H9 (cell line): ENCODE measurements at regions not wholly inside any gene's neighbourhood (a gene's known extent, or its start where the extent isn't known, plus 50 kb on each side); places are given as distances from the start of the nearest gene placed in this dataset.

Experiments
- DNase-seq: peaks from one replicate; pipeline ENCODE4 v3.0.0-alpha.2; 2017
- H2AFZ ChIP-seq: one replicate; pipeline ENCODE4 v1.6.1; 2013; ENCODE audit warnings: mild to moderate bottlenecking, low read length, control low read depth, moderate library complexity
- H2AK5ac ChIP-seq: 2 replicates; pipeline ENCODE4 v1.6.1; 2013; ENCODE audit warnings: low read length, control low read depth, mixed read lengths; ENCODE audit not compliant: insufficient read length
- H2BK120ac ChIP-seq: one replicate; pipeline ENCODE4 v1.6.1; 2013; ENCODE audit warnings: low read depth, mild to moderate bottlenecking, low read length, control low read depth, inconsistent platforms; ENCODE audit not compliant: poor library complexity, severe bottlenecking
- H2BK12ac ChIP-seq: 2 replicates; pipeline ENCODE4 v1.6.1; 2013; ENCODE audit warnings: low read length, control low read depth, mixed read lengths, low read depth; ENCODE audit not compliant: insufficient read length
- H2BK15ac ChIP-seq: 2 replicates; pipeline ENCODE4 v1.6.1; 2013; ENCODE audit warnings: low read depth, low read length, control low read depth
- H2BK20ac ChIP-seq: one replicate; pipeline ENCODE4 v1.6.1; 2013; ENCODE audit warnings: low read depth, mild to moderate bottlenecking, low read length, control low read depth, inconsistent platforms; ENCODE audit not compliant: poor library complexity, severe bottlenecking
- H2BK5ac ChIP-seq: 2 replicates; pipeline ENCODE4 v1.6.1; 2013; ENCODE audit warnings: low read length, control low read depth, mixed read lengths; ENCODE audit not compliant: insufficient read length
- H3K14ac ChIP-seq: 2 replicates; pipeline ENCODE4 v1.6.1; 2013; ENCODE audit warnings: low read length, control low read depth; ENCODE audit not compliant: insufficient read depth
- H3K18ac ChIP-seq: 2 replicates; pipeline ENCODE4 v1.6.1; 2013; ENCODE audit warnings: low read depth, mild to moderate bottlenecking, mixed read lengths, low read length, control low read depth; ENCODE audit not compliant: insufficient read length
- H3K23ac ChIP-seq: 2 replicates; pipeline ENCODE4 v1.6.1; 2013; ENCODE audit warnings: low read length, control low read depth, mixed read lengths, low read depth; ENCODE audit not compliant: insufficient read length
- H3K23me2 ChIP-seq: 2 replicates; pipeline ENCODE4 v1.6.1; 2013; ENCODE audit warnings: low read depth, mild to moderate bottlenecking, mixed read lengths, low read length, control low read depth; ENCODE audit not compliant: insufficient read length, poor library complexity, severe bottlenecking
- H3K27ac ChIP-seq: 2 replicates; pipeline ENCODE4 v1.5.1; 2013; ENCODE audit warnings: low read length, control low read depth, mixed read lengths, low read depth; ENCODE audit not compliant: insufficient read length
- H3K27me3 ChIP-seq: 2 replicates; pipeline ENCODE4 v1.6.1; 2013; ENCODE audit warnings: low read length, control low read depth, inconsistent platforms; ENCODE audit not compliant: insufficient read depth
- H3K4ac ChIP-seq: 2 replicates; pipeline ENCODE4 v1.6.1; 2013; ENCODE audit warnings: low read depth, mild to moderate bottlenecking, control low read depth, inconsistent platforms, low read length, moderate library complexity
- H3K4me1 ChIP-seq: 2 replicates; pipeline ENCODE4 v1.6.1; 2013; ENCODE audit warnings: low read length, control low read depth, inconsistent platforms; ENCODE audit not compliant: insufficient read depth
- H3K4me2 ChIP-seq: 2 replicates; pipeline ENCODE4 v1.6.1; 2013; ENCODE audit warnings: low read length, control low read depth, mixed read lengths; ENCODE audit not compliant: insufficient read length, insufficient read depth
- H3K56ac ChIP-seq: 2 replicates; pipeline ENCODE4 v1.6.1; 2013; ENCODE audit warnings: low read depth, mild to moderate bottlenecking, mixed read lengths, low read length, control low read depth; ENCODE audit not compliant: insufficient read length
- H3K79me1 ChIP-seq: 2 replicates; pipeline ENCODE4 v1.6.1; 2013; ENCODE audit warnings: low read depth, mild to moderate bottlenecking, moderate library complexity, low read length, control low read depth, inconsistent platforms; ENCODE audit not compliant: insufficient read depth, poor library complexity, severe bottlenecking
- H3K79me2 ChIP-seq: 2 replicates; pipeline ENCODE4 v1.6.1; 2013; ENCODE audit warnings: low read length, control low read depth, inconsistent platforms; ENCODE audit not compliant: insufficient read depth
- H3K9ac ChIP-seq: 2 replicates; pipeline ENCODE4 v1.6.1; 2013; ENCODE audit warnings: low read length, control low read depth, mixed read lengths; ENCODE audit not compliant: insufficient read length; ENCODE audit errors: extremely low read depth
- H3K9me3 ChIP-seq: one replicate; pipeline ENCODE4 v1.6.1; 2013; ENCODE audit warnings: low read depth, low read length, inconsistent platforms; ENCODE audit not compliant: control insufficient read depth
- H3T11ph ChIP-seq: one replicate; pipeline ENCODE4 v1.6.1; 2013; ENCODE audit warnings: mild to moderate bottlenecking, low read length, control low read depth, inconsistent platforms
- H4K20me1 ChIP-seq: one replicate; pipeline ENCODE4 v1.6.1; 2013; ENCODE audit not compliant: control insufficient read depth, insufficient read length, insufficient read depth
- H4K5ac ChIP-seq: 2 replicates; pipeline ENCODE4 v1.6.1; 2013; ENCODE audit warnings: low read depth, mild to moderate bottlenecking, mixed read lengths, low read length, control low read depth; ENCODE audit not compliant: insufficient read length
- H4K8ac ChIP-seq: replicated peaks from 2 replicates; pipeline ENCODE4 v1.6.1; 2013; ENCODE audit warnings: low read length, control low read depth, mixed read lengths, low read depth; ENCODE audit not compliant: insufficient read length
- H4K91ac ChIP-seq: 2 replicates; pipeline ENCODE4 v1.6.1; 2013; ENCODE audit warnings: low read depth, mild to moderate bottlenecking, moderate library complexity, mixed read lengths, low read length, control low read depth; ENCODE audit not compliant: insufficient read length
- H3K27ac Mint-ChIP-seq, 3 experiments: 2 replicates in 2 of 3; 3 replicates in 1 of 3; pipeline ENCODE4 v1.8.0; 2020 to 2021; ENCODE audit warnings: mixed read lengths in 3 of 3, mild to moderate bottlenecking in 1 of 3, moderate library complexity in 1 of 3
- H3K27me3 Mint-ChIP-seq: 2 replicates; pipeline ENCODE4 v1.8.0; 2021; ENCODE audit warnings: low read depth, mild to moderate bottlenecking, moderate library complexity, mixed read lengths
- H3K36me3 Mint-ChIP-seq, 3 experiments: 2 replicates in 2 of 3; 3 replicates in 1 of 3; pipeline ENCODE4 v1.8.0; 2020 to 2021; ENCODE audit warnings: low read depth in 3 of 3, mixed read lengths in 3 of 3; ENCODE audit not compliant: insufficient read depth in 1 of 3
- H3K4me1 Mint-ChIP-seq, 2 experiments: 2 replicates each; pipeline ENCODE4 v1.8.0; 2020; ENCODE audit warnings: mixed read lengths in 2 of 2
- H3K4me3 Mint-ChIP-seq, 2 experiments: 2 replicates in 1 of 2; 3 replicates in 1 of 2; pipeline ENCODE4 v1.8.0; 2020 to 2021; ENCODE audit warnings: mild to moderate bottlenecking in 2 of 2, mixed read lengths in 2 of 2, moderate library complexity in 1 of 2
- H3K9me3 Mint-ChIP-seq, 2 experiments: 2 replicates in 1 of 2; 3 replicates in 1 of 2; pipeline ENCODE4 v1.8.0; 2020; ENCODE audit warnings: mild to moderate bottlenecking in 2 of 2, mixed read lengths in 2 of 2, moderate library complexity in 1 of 2
- WGBS: extraction: QIAGEN DNeasy Blood & Tissue Kit; methylation state at CpG from one replicate; pipeline ENCODE4 v1.1.7; 2013; ENCODE audit warnings: missing lambda C conversion rate, low lambda C conversion rate, mixed read lengths; ENCODE audit not compliant: insufficient read length; ENCODE audit errors: extremely low coverage; 5-methylcytosine and 5-hydroxymethylcytosine counted together
- TF ChIP-seq, protein P1 (sequence below): fragments of 200-600 bp; sonication (generic); conservative IDR thresholded peaks from 3 replicates; pipeline ENCODE4 v1.8.0; 2021; ENCODE audit warnings: antibody characterized with exemption, mild to moderate bottlenecking

GRCh38 chr4:114205261-114205660 is 225.8 kb upstream of the ARSJ start:
- no peak overlapping the region for H3K27ac ChIP-seq
- no peak overlapping the region for H3K56ac ChIP-seq
- H2BK5ac ChIP-seq: no peak overlapping the region
- H3K23ac ChIP-seq: no peak overlapping the region
- H2BK20ac ChIP-seq: no peak overlapping the region
- no peak overlapping the region for H3T11ph ChIP-seq
- no peaks in the 10 kb centered on the region for H3K4me1 ChIP-seq
- no peak overlapping the region for H2AFZ ChIP-seq
- no peak overlapping the region for H4K91ac ChIP-seq
- no peak overlapping the region for H3K14ac ChIP-seq
- no peaks in the 10 kb centered on the region for H3K27me3 ChIP-seq
- H3K9ac ChIP-seq: no peak overlapping the region
- H3K4me2 ChIP-seq: no peak overlapping the region
- TF ChIP-seq, protein P1, sequence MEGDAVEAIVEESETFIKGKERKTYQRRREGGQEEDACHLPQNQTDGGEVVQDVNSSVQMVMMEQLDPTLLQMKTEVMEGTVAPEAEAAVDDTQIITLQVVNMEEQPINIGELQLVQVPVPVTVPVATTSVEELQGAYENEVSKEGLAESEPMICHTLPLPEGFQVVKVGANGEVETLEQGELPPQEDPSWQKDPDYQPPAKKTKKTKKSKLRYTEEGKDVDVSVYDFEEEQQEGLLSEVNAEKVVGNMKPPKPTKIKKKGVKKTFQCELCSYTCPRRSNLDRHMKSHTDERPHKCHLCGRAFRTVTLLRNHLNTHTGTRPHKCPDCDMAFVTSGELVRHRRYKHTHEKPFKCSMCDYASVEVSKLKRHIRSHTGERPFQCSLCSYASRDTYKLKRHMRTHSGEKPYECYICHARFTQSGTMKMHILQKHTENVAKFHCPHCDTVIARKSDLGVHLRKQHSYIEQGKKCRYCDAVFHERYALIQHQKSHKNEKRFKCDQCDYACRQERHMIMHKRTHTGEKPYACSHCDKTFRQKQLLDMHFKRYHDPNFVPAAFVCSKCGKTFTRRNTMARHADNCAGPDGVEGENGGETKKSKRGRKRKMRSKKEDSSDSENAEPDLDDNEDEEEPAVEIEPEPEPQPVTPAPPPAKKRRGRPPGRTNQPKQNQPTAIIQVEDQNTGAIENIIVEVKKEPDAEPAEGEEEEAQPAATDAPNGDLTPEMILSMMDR: no peak
- no peak overlapping the region for H4K8ac ChIP-seq
- H3K4me3 Mint-ChIP-seq: no peak overlapping the region
- H2BK120ac ChIP-seq: no peak overlapping the region
- no peak overlapping the region for H2BK15ac ChIP-seq
- H2AK5ac ChIP-seq: no peak overlapping the region
- H3K23me2 ChIP-seq: no peaks in the 10 kb centered on the region
- no peak overlapping the region for H2BK12ac ChIP-seq
- DNase-seq: no peak
- H4K20me1 ChIP-seq: no peaks in the 10 kb centered on the region
- H4K5ac ChIP-seq: no peak overlapping the region
- H3K36me3 Mint-ChIP-seq: no peaks in the 10 kb centered on the region
- H3K27me3 Mint-ChIP-seq: no peaks in the 10 kb centered on the region
- no CpG with 5 or more reads among the region's 1 CpG for WGBS
- H3K27ac Mint-ChIP-seq: no peak overlapping the region
- no peaks in the 10 kb centered on the region for H3K79me1 ChIP-seq
- H3K9me3 ChIP-seq: no peaks in the 10 kb centered on the region
- H3K79me2 ChIP-seq: no peaks in the 10 kb centered on the region
- no peak overlapping the region for H3K18ac ChIP-seq
- no peaks in the 10 kb centered on the region; a peak in 2 of 5 replicates for H3K9me3 Mint-ChIP-seq
- no peak overlapping the region for H3K4ac ChIP-seq
- H3K4me1 Mint-ChIP-seq: peaks cover 2 to 5% of the 10 kb centered on the region in 2 experiments; a peak in 3 of 4 replicates
